Liver (tissue), 8 donors: ENCODE measurements at regions not wholly inside any gene's neighbourhood (a gene's known extent, or its start where the extent isn't known, plus 50 kb on each side); places are given as distances from the start of the nearest gene placed in this dataset.
"Not testable (repeated sequence)": the region's sequence is repeated elsewhere in the genome, so short reads cannot be mapped to it uniquely, and the experiment has no call there.

Experiments used
- DNase-seq: peaks from one replicate; pipeline ENCODE4 v3.0.0-alpha.2; 2017; ENCODE audit warnings: low spot score
- H3K27ac ChIP-seq, 2 donors: one replicate each; pipeline ENCODE4 v1.7.0; 2013; ENCODE audit warnings: inconsistent platforms in 2 of 2, low read length in 2 of 2, control low read depth in 1 of 2, low read depth in 1 of 2, mild to moderate bottlenecking in 1 of 2
- H3K27me3 ChIP-seq, 4 donors: one replicate each; pipeline versions ENCODE4 v1.6.1 to v1.7.0; 2013; ENCODE audit warnings: low read length in 3 of 4, inconsistent platforms in 1 of 4, mild to moderate bottlenecking in 1 of 4, moderate library complexity in 1 of 4; ENCODE audit not compliant: control insufficient read depth in 4 of 4, insufficient read depth in 4 of 4
- H3K36me3 ChIP-seq, 4 donors: one replicate each; pipeline versions ENCODE4 v1.6.1 to v1.7.0; 2013; ENCODE audit warnings: low read length in 3 of 4, mild to moderate bottlenecking in 3 of 4, low read depth in 1 of 4, moderate library complexity in 1 of 4; ENCODE audit not compliant: control insufficient read depth in 4 of 4, insufficient read depth in 3 of 4
- H3K4me1 ChIP-seq, 4 donors: one replicate each; pipeline versions ENCODE4 v1.6.1 to v1.7.0; 2013; ENCODE audit warnings: low read length in 3 of 4, mild to moderate bottlenecking in 3 of 4, moderate library complexity in 1 of 4; ENCODE audit not compliant: control insufficient read depth in 4 of 4, insufficient read depth in 4 of 4
- H3K4me3 ChIP-seq, 3 donors: one replicate each; pipeline versions ENCODE4 v1.6.1 to v1.7.0; 2013; ENCODE audit warnings: low read length in 3 of 3, control low read depth in 1 of 3, low read depth in 1 of 3, mild to moderate bottlenecking in 1 of 3
- H3K9ac ChIP-seq, 2 donors: one replicate each; pipeline ENCODE4 v1.7.0; 2013; ENCODE audit warnings: low read length in 2 of 2, mild to moderate bottlenecking in 2 of 2, moderate library complexity in 2 of 2, control low read depth in 1 of 2, low read depth in 1 of 2
- H3K9me3 ChIP-seq, 4 donors: one replicate each; pipeline versions ENCODE4 v1.6.1 to v1.7.0; 2013; ENCODE audit warnings: low read length in 3 of 4; ENCODE audit not compliant: control insufficient read depth in 4 of 4
- ATF3 ChIP-seq: IDR thresholded peaks from 2 replicates; pipeline ENCODE4 v1.6.1; 2016; ENCODE audit warnings: antibody characterized with exemption
- CTCF ChIP-seq: fragments of 150-350 bp; IDR thresholded peaks from 2 replicates; pipeline ENCODE4 v1.5.1; 2017; ENCODE audit warnings: improper control_type of control experiment, low read depth, low read length; ENCODE audit not compliant: missing input control
- FOXA1 ChIP-seq: IDR thresholded peaks from 2 replicates; pipeline ENCODE4 v1.6.1; 2016; ENCODE audit warnings: antibody characterized with exemption
- FOXA2 ChIP-seq: IDR thresholded peaks from 2 replicates; pipeline ENCODE4 v1.6.1; 2016; ENCODE audit warnings: antibody characterized with exemption
- GABPA ChIP-seq, 2 donors: IDR thresholded peaks in 1 of 2; conservative IDR thresholded peaks in 1 of 2; 2 replicates each; pipeline ENCODE4 v1.6.1; 2016; ENCODE audit warnings: antibody characterized with exemption in 2 of 2, mild to moderate bottlenecking in 1 of 2, moderate library complexity in 1 of 2
- HNF4A ChIP-seq, 2 donors: conservative IDR thresholded peaks; 2 replicates each; pipeline ENCODE4 v1.6.1; 2016; ENCODE audit warnings: antibody characterized with exemption in 2 of 2, mild to moderate bottlenecking in 2 of 2
- HNF4G ChIP-seq: IDR thresholded peaks from 2 replicates; pipeline ENCODE4 v1.6.1; 2016; ENCODE audit warnings: antibody characterized with exemption
- JUND ChIP-seq, 2 donors: IDR thresholded peaks; 2 replicates each; pipeline ENCODE4 v1.6.1; 2016; ENCODE audit warnings: antibody characterized with exemption in 2 of 2
- MAX ChIP-seq: IDR thresholded peaks from 2 replicates; pipeline ENCODE4 v1.6.1; 2016; ENCODE audit warnings: antibody characterized with exemption
- NR2F2 ChIP-seq: IDR thresholded peaks from 2 replicates; pipeline ENCODE4 v1.6.1; 2016; ENCODE audit warnings: antibody characterized with exemption
- RAD21 ChIP-seq, 2 donors: IDR thresholded peaks; 2 replicates each; pipeline ENCODE4 v1.6.1; 2016; ENCODE audit warnings: antibody characterized with exemption in 2 of 2, mild to moderate bottlenecking in 2 of 2
- REST ChIP-seq: IDR thresholded peaks from 2 replicates; pipeline ENCODE4 v1.6.1; 2016; ENCODE audit warnings: antibody characterized with exemption, mild to moderate bottlenecking
- SP1 ChIP-seq: IDR thresholded peaks from 2 replicates; pipeline ENCODE4 v1.6.1; 2018; ENCODE audit warnings: antibody characterized with exemption, mild to moderate bottlenecking
- TAF1 ChIP-seq: conservative IDR thresholded peaks from 2 replicates; pipeline ENCODE4 v1.6.1; 2016; ENCODE audit warnings: antibody characterized with exemption, mild to moderate bottlenecking
- YY1 ChIP-seq: IDR thresholded peaks from 2 replicates; pipeline ENCODE4 v1.6.1; 2016; ENCODE audit warnings: antibody characterized with exemption, mild to moderate bottlenecking
- ZBTB33 ChIP-seq: IDR thresholded peaks from 2 replicates; pipeline ENCODE4 v1.6.1; 2016; ENCODE audit warnings: antibody characterized with exemption
- WGBS: extraction: QIAGEN DNeasy Blood & Tissue Kit; methylation state at CpG from one replicate; pipeline ENCODE4 v1.1.7; 2013; 5-methylcytosine and 5-hydroxymethylcytosine counted together
- donor health status: healthy.
- donor health status: healthy.
- donor health status: healthy.
- donor health status: healthy.
- donor health status: healthy.

GRCh38 chr22:49656883-49657274, 170.8 kb downstream of the BRD1 start:
- DNase-seq, H3K9me3 ChIP-seq, H3K36me3 ChIP-seq, H3K4me1 ChIP-seq, H3K27me3 ChIP-seq: not testable (repeated sequence)
- WGBS, result 61% methylated on average over 19 of the region's 19 CpGs
- H3K9ac ChIP-seq, result peak overlapping the region in 1 of 2 donors; percentile 13
- H3K27ac ChIP-seq, result peak overlapping the region; percentile 71 to 72
- H3K4me3 ChIP-seq, result peak overlapping the region; percentile 24 to 60 (median 41)
- peak; percentile 8 for TF ChIP-seq YY1

- peak overlapping the region; percentile 71 to 72 for H3K27ac ChIP-seq
- no peaks in the 10 kb centered on the region for H3K36me3 ChIP-seq
- TF ChIP-seq RAD21 (IDR thresholded peaks at IDR 0.05), result no peak
- no peak for TF ChIP-seq NR2F2
- TF ChIP-seq TAF1, result no peak
- TF ChIP-seq FOXA2, result no peak
- TF ChIP-seq REST, result no peak
- no peak for TF ChIP-seq ZBTB33
- TF ChIP-seq CTCF, result no peak
- TF ChIP-seq FOXA1, result no peak
- TF ChIP-seq SP1, result no peak
- TF ChIP-seq JUND (IDR thresholded peaks at IDR 0.05), result no peak
- TF ChIP-seq MAX, result no peak
- no peak for TF ChIP-seq GABPA (IDR thresholded peaks at IDR 0.05 in 1 of 2, conservative IDR thresholded peaks at IDR 0.05 in 1 of 2)
- TF ChIP-seq HNF4G, result no peak
- TF ChIP-seq YY1, result no peak
- no peak for TF ChIP-seq ATF3
- no peak for TF ChIP-seq HNF4A (conservative IDR thresholded peaks at IDR 0.05)
- WGBS, result 84% methylated on average over 25 of the region's 25 CpGs
- no peaks in the 10 kb centered on the region for H3K4me1 ChIP-seq
- H3K4me3 ChIP-seq, result peak overlapping the region in 2 of 3 donors; percentile 24 to 60
- H3K9ac ChIP-seq, result no peak overlapping the region
- no peaks in the 10 kb centered on the region for H3K9me3 ChIP-seq
- no peak for DNase-seq
- H3K27me3 ChIP-seq, result no peaks in the 10 kb centered on the region
Measured at GRCh38 chr22:49656291-49656851, 171.3 kb downstream of the BRD1 start.
